ENCODE measurements at regions not wholly inside any gene's neighbourhood (a gene's known extent, or its start where the extent isn't known, plus 50 kb on each side); places are given as distances from the start of the nearest gene placed in this dataset.
"Not testable (repeated sequence)": the region's sequence is repeated elsewhere in the genome, so short reads cannot be mapped to it uniquely, and the experiment has no call there.

GRCh38 chr10:44263771-44264170 lies 121.1 kb downstream of the CXCL12 start:
- H3K36me3 ChIP-seq (ENCODE audit: control insufficient read depth, insufficient read depth, low read length, severe bottlenecking): no peaks in the 10 kb centered on the region
- H3K4me1 ChIP-seq (ENCODE audit: control insufficient read depth, insufficient read depth, low read length): peaks cover 30% of the 10 kb centered on the region
- peaks cover 6% of the 10 kb centered on the region for H3K27me3 ChIP-seq (replicated peaks; ENCODE audit: control insufficient read depth, insufficient read depth, low read length)
- peaks cover 3% of the 10 kb centered on the region for H3K9me3 ChIP-seq (ENCODE audit: control insufficient read depth, low read length)
- DNase-seq (ENCODE audit: low read depth): no peak
- H3K4me3 ChIP-seq (ENCODE audit: low read length): no peak overlapping the region
- H3K9ac ChIP-seq (ENCODE audit: low read length): no peak overlapping the region

GRCh38 chr10:44262551-44263251 lies 122.2 kb downstream of the CXCL12 start:
- H3K4me3 ChIP-seq (ENCODE audit: low read length): no peak overlapping the region
- DNase-seq (ENCODE audit: low read depth): no peak
- no peaks in the 10 kb centered on the region for H3K36me3 ChIP-seq (ENCODE audit: control insufficient read depth, insufficient read depth, low read length, severe bottlenecking)
- H3K4me1 ChIP-seq (ENCODE audit: control insufficient read depth, insufficient read depth, low read length): peaks cover 30% of the 10 kb centered on the region
- peaks cover 3% of the 10 kb centered on the region for H3K9me3 ChIP-seq (ENCODE audit: control insufficient read depth, low read length)
- H3K27me3 ChIP-seq (replicated peaks; ENCODE audit: control insufficient read depth, insufficient read depth, low read length): peaks cover 6% of the 10 kb centered on the region
- H3K9ac ChIP-seq (ENCODE audit: low read length): no peak overlapping the region

- DNase-seq (ENCODE audit: low read depth): no peak
Observed at GRCh38 chr10:44261710-44262455, 123.0 kb downstream of the CXCL12 start.

GRCh38 chr10:44261296-44261695 lies 123.6 kb downstream of the CXCL12 start:
- H3K27me3 ChIP-seq (replicated peaks; ENCODE audit: control insufficient read depth, insufficient read depth, low read length): peaks cover 6% of the 10 kb centered on the region
- H3K9ac ChIP-seq (ENCODE audit: low read length): no peak overlapping the region
- peaks cover 30% of the 10 kb centered on the region for H3K4me1 ChIP-seq (ENCODE audit: control insufficient read depth, insufficient read depth, low read length)
- no peak overlapping the region for H3K4me3 ChIP-seq (ENCODE audit: low read length)
- no peak for DNase-seq (ENCODE audit: low read depth)
- H3K9me3 ChIP-seq (ENCODE audit: control insufficient read depth, low read length): no peaks in the 10 kb centered on the region
- no peaks in the 10 kb centered on the region for H3K36me3 ChIP-seq (ENCODE audit: control insufficient read depth, insufficient read depth, low read length, severe bottlenecking)

More at GRCh38 chr10:44261710-44262455, 123.0 kb downstream of the CXCL12 start:
- H3K9me3 ChIP-seq (ENCODE audit: control insufficient read depth, low read length): peaks cover 1% of the 10 kb centered on the region
- peaks cover 6% of the 10 kb centered on the region for H3K27me3 ChIP-seq (replicated peaks; ENCODE audit: control insufficient read depth, insufficient read depth, low read length)
- H3K36me3 ChIP-seq (ENCODE audit: control insufficient read depth, insufficient read depth, low read length, severe bottlenecking): no peaks in the 10 kb centered on the region
- no peak overlapping the region for H3K9ac ChIP-seq (ENCODE audit: low read length)
- peaks cover 30% of the 10 kb centered on the region for H3K4me1 ChIP-seq (ENCODE audit: control insufficient read depth, insufficient read depth, low read length)
- no peak overlapping the region for H3K4me3 ChIP-seq (ENCODE audit: low read length)

- peaks cover 3% of the 10 kb centered on the region for H3K27me3 ChIP-seq (replicated peaks; ENCODE audit: control insufficient read depth, insufficient read depth, low read length)
- peaks cover 30% of the 10 kb centered on the region for H3K4me1 ChIP-seq (ENCODE audit: control insufficient read depth, insufficient read depth, low read length)
- H3K4me3 ChIP-seq (ENCODE audit: low read length): no peak overlapping the region
- H3K36me3 ChIP-seq (ENCODE audit: control insufficient read depth, insufficient read depth, low read length, severe bottlenecking): no peaks in the 10 kb centered on the region
- no peaks in the 10 kb centered on the region for H3K9me3 ChIP-seq (ENCODE audit: control insufficient read depth, low read length)
- no peak for DNase-seq (ENCODE audit: low read depth)
- no peak overlapping the region for H3K9ac ChIP-seq (ENCODE audit: low read length)
Observed at GRCh38 chr10:44260286-44260928, 124.5 kb downstream of the CXCL12 start.

GRCh38 chr10:44259090-44259874 lies 125.6 kb downstream of the CXCL12 start:
- Histone ChIP-seq H3K9ac (ENCODE audit: low read length) (no peak overlapping the region), H3K9me3 (ENCODE audit: control insufficient read depth, low read length) (no peaks in the 10 kb centered on the region), H3K36me3 (ENCODE audit: control insufficient read depth, insufficient read depth, low read length, severe bottlenecking) (no peaks in the 10 kb centered on the region), H3K4me3 (ENCODE audit: low read length) (no peak overlapping the region), H3K27me3 (replicated peaks; ENCODE audit: control insufficient read depth, insufficient read depth, low read length) (no peaks in the 10 kb centered on the region), H3K4me1 (ENCODE audit: control insufficient read depth, insufficient read depth, low read length) (peaks cover 33% of the 10 kb centered on the region)
- no peak for DNase-seq (ENCODE audit: low read depth)

GRCh38 chr10:44258460-44259089 lies 126.3 kb downstream of the CXCL12 start:
- Histone ChIP-seq H3K27me3 (replicated peaks; ENCODE audit: control insufficient read depth, insufficient read depth, low read length) (no peaks in the 10 kb centered on the region), H3K36me3 (ENCODE audit: control insufficient read depth, insufficient read depth, low read length, severe bottlenecking) (no peaks in the 10 kb centered on the region), H3K4me3 (ENCODE audit: low read length) (no peak overlapping the region), H3K9me3 (ENCODE audit: control insufficient read depth, low read length) (no peaks in the 10 kb centered on the region), H3K9ac (ENCODE audit: low read length) (no peak overlapping the region), H3K4me1 (ENCODE audit: control insufficient read depth, insufficient read depth, low read length) (peaks cover 36% of the 10 kb centered on the region)
- no peak for DNase-seq (ENCODE audit: low read depth)

GRCh38 chr10:44258019-44258418 lies 126.9 kb downstream of the CXCL12 start:
- Histone ChIP-seq H3K9ac (ENCODE audit: low read length) (no peak overlapping the region), H3K27me3 (replicated peaks; ENCODE audit: control insufficient read depth, insufficient read depth, low read length) (no peaks in the 10 kb centered on the region), H3K36me3 (ENCODE audit: control insufficient read depth, insufficient read depth, low read length, severe bottlenecking) (no peaks in the 10 kb centered on the region), H3K4me3 (ENCODE audit: low read length) (no peak overlapping the region), H3K9me3 (ENCODE audit: control insufficient read depth, low read length) (no peaks in the 10 kb centered on the region), H3K4me1 (ENCODE audit: control insufficient read depth, insufficient read depth, low read length) (peaks cover 32% of the 10 kb centered on the region)
- no peak for DNase-seq (ENCODE audit: low read depth)

- DNase-seq (ENCODE audit: low read depth): peak; percentile 84
- Histone ChIP-seq H3K27me3 (replicated peaks; ENCODE audit: control insufficient read depth, insufficient read depth, low read length) (no peaks in the 10 kb centered on the region), H3K9me3 (ENCODE audit: control insufficient read depth, low read length) (no peaks in the 10 kb centered on the region), H3K4me1 (ENCODE audit: control insufficient read depth, insufficient read depth, low read length) (peaks cover 12% of the 10 kb centered on the region), H3K36me3 (ENCODE audit: control insufficient read depth, insufficient read depth, low read length, severe bottlenecking) (no peaks in the 10 kb centered on the region), H3K4me3 (ENCODE audit: low read length) (no peak overlapping the region), H3K9ac (ENCODE audit: low read length) (no peak overlapping the region)
Observed at GRCh38 chr10:44253769-44254462, 131.0 kb downstream of the CXCL12 start.

- H3K9ac ChIP-seq (ENCODE audit: low read length); H3K9me3 ChIP-seq (ENCODE audit: control insufficient read depth, low read length); H3K36me3 ChIP-seq (ENCODE audit: control insufficient read depth, insufficient read depth, low read length, severe bottlenecking); H3K27me3 ChIP-seq (replicated peaks; ENCODE audit: control insufficient read depth, insufficient read depth, low read length); H3K4me3 ChIP-seq (ENCODE audit: low read length); DNase-seq (ENCODE audit: low read depth): not testable (repeated sequence)
- peaks cover 12% of the 10 kb centered on the region for H3K4me1 ChIP-seq (ENCODE audit: control insufficient read depth, insufficient read depth, low read length)
Observed at GRCh38 chr10:44252631-44253030, 132.3 kb downstream of the CXCL12 start.

Measured in adipocyte (in vitro differentiated cells).